PC-3 (cell line): ENCODE measurements at regions not wholly inside any gene's neighbourhood (a gene's known extent, or its start where the extent isn't known, plus 50 kb on each side); places are given as distances from the start of the nearest gene placed in this dataset.
"Not testable (repeated sequence)": the region's sequence is repeated elsewhere in the genome, so short reads cannot be mapped to it uniquely, and the experiment has no call there.

Experiments
- ATAC-seq: fragments of 200-7000 bp; cut with Tn5 transposase; 2 replicates; pipeline ENCODE4 v1.9.1; 2020; ENCODE audit warnings: mild to moderate bottlenecking, moderate library complexity
- BruUV-seq: library from RNA; stranded (reverse); fragments of 400-500 nt; replicated peaks from 2 replicates; lab custom pipeline; 2021; lab: Mats Ljungman, UMichigan
- CTCF ChIA-PET: fragments of 300-600 bp; sonication (Branson Sonifier 250); formaldehyde crosslinking; loops from one replicate; lab custom pipeline; 2022; ENCODE audit warnings: antibody characterized with exemption; lab: Charles Lee
- POLR2A ChIA-PET: fragments of 300-600 bp; sonication (Branson Sonifier 250); formaldehyde crosslinking; loops from one replicate; lab custom pipeline; 2022; ENCODE audit warnings: antibody characterized with exemption; ENCODE audit not compliant: unreplicated experiment; lab: Charles Lee
- DNase-seq: peaks from one replicate; pipeline ENCODE4 v3.0.0-alpha.2; 2015
- H2AFZ ChIP-seq: fragments of 300-600 bp; sonication (generic); 2 replicates; pipeline ENCODE4 v1.6.0; 2016; ENCODE audit warnings: antibody characterized with exemption, low read length
- H3F3A ChIP-seq: fragments of 300-600 bp; sonication (generic); one replicate; pipeline ENCODE4 v1.6.0; 2017; ENCODE audit warnings: antibody characterized with exemption, low read length, control low read depth, mild to moderate bottlenecking; ENCODE audit not compliant: unreplicated experiment
- H3K27ac ChIP-seq: fragments of 300-600 bp; sonication (generic); 2 replicates; pipeline ENCODE4 v1.5.1; 2016; ENCODE audit warnings: mild to moderate bottlenecking, low read length
- H3K27me3 ChIP-seq: fragments of 300-600 bp; sonication (generic); 2 replicates; pipeline ENCODE4 v1.6.1; 2016; ENCODE audit warnings: low read length, mixed read lengths
- H3K36me3 ChIP-seq: fragments of 300-600 bp; sonication (generic); 2 replicates; pipeline ENCODE4 v1.6.1; 2016; ENCODE audit warnings: low read depth, mixed run types, low read length, mixed read lengths
- H3K4me1 ChIP-seq: fragments of 300-600 bp; sonication (generic); 2 replicates; pipeline ENCODE4 v1.5.1; 2016; ENCODE audit warnings: low read length; ENCODE audit not compliant: insufficient read depth
- H3K4me2 ChIP-seq: fragments of 300-600 bp; sonication (generic); 2 replicates; pipeline ENCODE4 v1.6.0; 2016; ENCODE audit warnings: low read length
- H3K4me3 ChIP-seq: fragments of 300-600 bp; sonication (generic); 2 replicates; pipeline ENCODE4 v1.5.1; 2016; ENCODE audit warnings: mild to moderate bottlenecking, low read length, mixed read lengths
- H3K79me2 ChIP-seq: fragments of 300-600 bp; sonication (generic); 2 replicates; pipeline ENCODE4 v1.6.1; 2017; ENCODE audit warnings: low read length, mixed read lengths
- H3K9ac ChIP-seq: fragments of 300-600 bp; sonication (generic); 2 replicates; pipeline ENCODE4 v1.6.0; 2016; ENCODE audit warnings: mild to moderate bottlenecking, low read length
- H3K9me2 ChIP-seq: fragments of 300-600 bp; sonication (generic); replicated peaks from 2 replicates; pipeline ENCODE4 v1.6.1; 2016; ENCODE audit warnings: mixed run types, low read length, mixed read lengths
- H3K9me3 ChIP-seq: fragments of 300-600 bp; sonication (generic); 2 replicates; pipeline ENCODE4 v1.6.1; 2016; ENCODE audit warnings: low read length, mixed read lengths
- H4K20me1 ChIP-seq: fragments of 300-600 bp; sonication (generic); 2 replicates; pipeline ENCODE4 v1.6.1; 2016; ENCODE audit warnings: low read length, mixed read lengths
- CTCF ChIP-seq: fragments of 300-600 bp; sonication (generic); conservative IDR thresholded peaks from 2 replicates; pipeline ENCODE4 v1.5.1; 2017; ENCODE audit warnings: antibody characterized with exemption, low read depth, mild to moderate bottlenecking, low read length
- EZH2 ChIP-seq: fragments of 300-600 bp; sonication (generic); IDR thresholded peaks from one replicate; pipeline ENCODE4 v1.6.1; 2017; ENCODE audit warnings: antibody characterized with exemption, mild to moderate bottlenecking, low read length; ENCODE audit not compliant: unreplicated experiment
- EZH2phosphoT487 ChIP-seq: fragments of 300-600 bp; sonication (generic); IDR thresholded peaks from 2 replicates; pipeline ENCODE4 v1.6.1; 2018; ENCODE audit warnings: mild to moderate bottlenecking, antibody characterized with exemption, low read length, borderline replicate concordance
- intact Hi-C: fragments of 100-400 bp; cut with micrococcal nuclease; formaldehyde crosslinking; loops from 2 replicates; pipeline ENCODE4 v1.9.0; 2023

DNA sequence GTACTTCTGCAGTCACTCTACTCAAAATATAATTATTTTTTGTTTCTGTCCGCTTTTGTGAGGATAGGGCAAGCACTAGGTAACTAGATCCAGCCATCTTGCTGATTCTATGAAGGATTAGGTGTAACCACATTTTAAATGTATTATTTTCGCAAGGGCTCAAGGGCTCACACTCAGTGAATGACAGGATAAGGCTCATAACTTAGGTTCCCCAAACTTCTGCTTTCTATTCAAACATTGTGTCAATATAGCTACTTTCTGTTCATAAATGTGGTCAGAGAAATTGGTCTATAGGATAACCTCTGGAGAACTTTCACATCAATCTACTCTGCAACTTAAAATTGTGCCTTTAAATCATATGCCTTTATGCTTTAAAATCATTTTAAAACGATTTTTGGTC lies 1141.2 kb downstream of the SORCS1 start:
- CTCF ChIA-PET: no interaction called here
- intact Hi-C loops: no loop called here
- POLR2A ChIA-PET: no interaction called here

DNA sequence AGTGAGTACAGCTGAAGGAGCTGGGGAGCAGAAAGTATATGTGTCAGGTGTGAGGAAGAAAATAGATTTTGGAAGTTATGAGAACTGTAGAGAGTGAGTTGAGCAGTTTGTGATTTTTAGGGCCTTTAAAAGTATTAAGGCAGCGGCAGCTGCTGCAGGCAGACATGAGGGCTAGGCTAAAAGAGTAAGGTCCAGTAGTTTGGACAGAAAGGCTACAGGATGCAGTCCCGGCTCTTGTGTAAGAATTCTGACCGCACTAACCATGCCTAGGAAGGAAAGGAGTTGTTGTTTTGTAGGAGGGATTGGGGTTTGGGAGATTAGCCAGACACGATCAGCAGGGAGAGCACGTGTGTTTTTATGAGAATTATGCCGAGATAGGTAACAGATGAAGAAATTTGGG lies 1144.9 kb downstream of the SORCS1 start:
- POLR2A ChIA-PET, BruUV-seq: not testable (repeated sequence)

More for the DNA sequence above, 1141.2 kb downstream of the SORCS1 start:
- no peaks in the 10 kb centered on the region for H3K9me3 ChIP-seq
- H3K36me3 ChIP-seq: no peaks in the 10 kb centered on the region
- H3K4me3 ChIP-seq: no peak overlapping the region
- H3K27ac ChIP-seq: no peak overlapping the region
- H3K9me2 ChIP-seq: no peaks in the 10 kb centered on the region
- TF ChIP-seq CTCF: no peak
- no peak for TF ChIP-seq EZH2
- no peak for TF ChIP-seq EZH2phosphoT487
- no TSS peak for BruUV-seq
- no peaks in the 10 kb centered on the region for H3F3A ChIP-seq
- ATAC-seq (no peak), DNase-seq (no peak)
- H3K79me2 ChIP-seq: no peaks in the 10 kb centered on the region
- H4K20me1 ChIP-seq: no peaks in the 10 kb centered on the region
- no peaks in the 10 kb centered on the region for H3K4me1 ChIP-seq
- no peak overlapping the region for H3K9ac ChIP-seq
- H3K4me2 ChIP-seq: no peak overlapping the region
- peaks cover 16% of the 10 kb centered on the region; the same call in 1 of the 2 replicates for H3K27me3 ChIP-seq
- H2AFZ ChIP-seq: no peak overlapping the region

DNA sequence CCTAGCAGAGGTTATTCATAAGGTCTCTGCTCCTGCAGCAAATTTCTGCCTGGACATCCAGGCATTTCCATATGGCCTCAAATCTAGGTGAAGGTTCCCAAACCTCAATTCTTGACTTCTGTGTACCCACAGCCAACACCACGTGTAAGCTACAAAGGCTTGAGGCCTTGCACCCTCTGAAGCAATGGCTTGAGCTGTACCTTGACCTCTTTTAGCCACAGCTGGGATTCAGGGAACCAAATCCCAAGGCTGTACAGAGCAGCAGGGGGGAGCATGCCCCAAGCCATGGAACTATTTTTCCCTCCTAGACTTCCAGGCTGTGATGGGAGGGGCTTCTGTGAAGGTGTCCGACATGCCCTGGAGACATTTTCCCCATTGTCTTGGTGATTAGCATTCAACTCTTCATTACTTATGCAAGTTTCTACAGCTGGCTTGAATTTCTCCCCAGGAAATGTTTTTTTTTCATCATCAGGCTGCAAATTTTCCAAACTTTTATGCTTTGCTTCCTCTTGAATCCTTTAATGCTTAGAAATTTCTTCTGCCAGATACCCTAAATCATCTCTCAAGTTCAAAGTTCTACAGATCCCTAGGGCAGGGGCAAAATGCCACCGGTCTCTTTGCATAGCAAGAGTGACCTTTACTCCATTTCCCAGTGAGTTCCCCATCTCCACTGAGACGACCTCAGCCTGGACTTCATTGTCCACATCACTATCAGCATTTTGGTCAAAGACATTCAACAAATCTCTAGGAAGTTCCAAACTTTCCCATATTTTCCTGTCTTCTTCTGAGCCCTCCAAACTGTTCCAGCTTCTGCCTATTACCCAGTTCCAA lies 1148.9 kb downstream of the SORCS1 start:
- H3K27me3 ChIP-seq, H3F3A ChIP-seq, H4K20me1 ChIP-seq, H2AFZ ChIP-seq, POLR2A ChIA-PET, H3K4me1 ChIP-seq, H3K9me2 ChIP-seq, H3K27ac ChIP-seq, H3K9ac ChIP-seq, H3K4me2 ChIP-seq, H3K36me3 ChIP-seq, intact Hi-C loops, CTCF ChIA-PET, BruUV-seq, ATAC-seq, H3K79me2 ChIP-seq, DNase-seq, H3K4me3 ChIP-seq, H3K9me3 ChIP-seq: not testable (repeated sequence)

More for the DNA sequence above, 1144.9 kb downstream of the SORCS1 start:
- H2AFZ ChIP-seq, H3K36me3 ChIP-seq, ATAC-seq, H3K9me2 ChIP-seq, H3K4me1 ChIP-seq, H3F3A ChIP-seq, H3K79me2 ChIP-seq, H3K27ac ChIP-seq, DNase-seq, H3K9ac ChIP-seq, intact Hi-C loops, H3K9me3 ChIP-seq, H3K4me2 ChIP-seq, H4K20me1 ChIP-seq, H3K4me3 ChIP-seq, CTCF ChIA-PET: not testable (repeated sequence)
- peaks cover 16% of the 10 kb centered on the region; the same call in 1 of the 2 replicates for H3K27me3 ChIP-seq
